ENCODE measurements at regions not wholly inside any gene's neighbourhood (a gene's known extent, or its start where the extent isn't known, plus 50 kb on each side); places are given as distances from the start of the nearest gene placed in this dataset.
A peak's percentile ranks its signal among the peaks of the same experiment; 100 is the strongest.

DNA sequence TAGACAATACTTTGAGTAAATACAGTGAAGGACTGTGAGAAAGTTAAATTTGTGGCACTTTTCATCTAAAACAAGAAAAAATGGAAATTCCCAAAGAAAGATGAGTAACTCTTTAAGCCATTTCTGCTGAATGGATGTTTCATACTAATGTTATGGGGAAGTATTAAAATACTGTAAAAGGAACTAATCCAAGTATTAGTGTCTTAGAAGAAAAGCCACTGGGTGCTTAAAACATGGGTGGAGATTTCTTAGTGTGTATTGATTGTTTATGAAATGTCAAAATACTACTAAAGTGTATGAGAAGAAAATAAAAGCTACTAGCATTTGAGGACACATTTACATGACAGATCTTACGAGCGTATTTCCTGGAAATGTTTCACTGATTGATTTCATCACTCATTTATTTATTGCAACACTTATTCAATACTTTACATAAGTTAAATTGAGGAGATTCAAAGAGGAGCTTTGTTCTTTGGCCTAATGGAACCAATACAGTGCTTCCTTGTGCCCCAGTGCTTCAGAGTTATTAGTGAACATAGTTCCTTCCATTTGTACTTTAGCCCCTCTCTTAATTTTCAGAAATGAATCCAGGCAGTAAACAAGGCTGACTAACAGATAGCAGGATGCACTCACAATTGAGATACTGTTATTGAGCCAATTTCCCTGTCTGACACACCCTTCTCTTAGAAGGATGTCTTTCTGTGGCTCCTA lies 155.5 kb upstream of the AHR start:
- Mint-ChIP-seq H3K4me1 (ENCODE audit: low read depth) (peaks cover 70% of the 10 kb centered on the region), H3K36me3 (ENCODE audit: low read depth) (no peaks in the 10 kb centered on the region), H3K9me3 (no peaks in the 10 kb centered on the region), H3K4me3 (peak overlapping the region; percentile 35), H3K27ac (peak overlapping the region; percentile 92), H3K27me3 (no peaks in the 10 kb centered on the region)
- DNase-seq: no peak

GRCh38 chr7:17144322-17144721 lies 154.1 kb upstream of the AHR start:
- Mint-ChIP-seq H3K4me1 (ENCODE audit: low read depth) (peaks cover 57% of the 10 kb centered on the region), H3K4me3 (peak overlapping the region; percentile 53)

GRCh38 chr7:17146621-17147020 lies 151.8 kb upstream of the AHR start:
- no peaks in the 10 kb centered on the region for H3K36me3 Mint-ChIP-seq (ENCODE audit: low read depth)
- H3K27ac Mint-ChIP-seq: no peak overlapping the region
- H3K4me3 Mint-ChIP-seq: no peak overlapping the region
- no peaks in the 10 kb centered on the region for H3K9me3 Mint-ChIP-seq
- no peaks in the 10 kb centered on the region for H3K27me3 Mint-ChIP-seq
- H3K4me1 Mint-ChIP-seq (ENCODE audit: low read depth): peaks cover 57% of the 10 kb centered on the region
- no peak for DNase-seq

More at GRCh38 chr7:17144322-17144721, 154.1 kb upstream of the AHR start:
- H3K36me3 Mint-ChIP-seq (ENCODE audit: low read depth): no peaks in the 10 kb centered on the region
- H3K27me3 Mint-ChIP-seq: no peaks in the 10 kb centered on the region
- H3K9me3 Mint-ChIP-seq: no peaks in the 10 kb centered on the region
- H3K27ac Mint-ChIP-seq: peak overlapping the region; percentile 92
- DNase-seq: peak; percentile 55

- H3K4me3 Mint-ChIP-seq: no peak overlapping the region
- no peak for DNase-seq
- H3K9me3 Mint-ChIP-seq: no peaks in the 10 kb centered on the region
- H3K4me1 Mint-ChIP-seq (ENCODE audit: low read depth): peaks cover 55% of the 10 kb centered on the region
- no peaks in the 10 kb centered on the region for H3K27me3 Mint-ChIP-seq
- no peaks in the 10 kb centered on the region for H3K36me3 Mint-ChIP-seq (ENCODE audit: low read depth)
- H3K27ac Mint-ChIP-seq: no peak overlapping the region
These were observed 151.0 kb upstream of the AHR start for GRCh38 chr7:17147409-17147808.

- Mint-ChIP-seq H3K36me3 (ENCODE audit: low read depth) (no peaks in the 10 kb centered on the region), H3K27me3 (no peaks in the 10 kb centered on the region), H3K9me3 (no peaks in the 10 kb centered on the region), H3K4me1 (ENCODE audit: low read depth) (peaks cover 51% of the 10 kb centered on the region), H3K4me3 (no peak overlapping the region), H3K27ac (peak overlapping the region; percentile 1)
- no peak for DNase-seq
These were observed 148.4 kb upstream of the AHR start for GRCh38 chr7:17150018-17150417.

DNA sequence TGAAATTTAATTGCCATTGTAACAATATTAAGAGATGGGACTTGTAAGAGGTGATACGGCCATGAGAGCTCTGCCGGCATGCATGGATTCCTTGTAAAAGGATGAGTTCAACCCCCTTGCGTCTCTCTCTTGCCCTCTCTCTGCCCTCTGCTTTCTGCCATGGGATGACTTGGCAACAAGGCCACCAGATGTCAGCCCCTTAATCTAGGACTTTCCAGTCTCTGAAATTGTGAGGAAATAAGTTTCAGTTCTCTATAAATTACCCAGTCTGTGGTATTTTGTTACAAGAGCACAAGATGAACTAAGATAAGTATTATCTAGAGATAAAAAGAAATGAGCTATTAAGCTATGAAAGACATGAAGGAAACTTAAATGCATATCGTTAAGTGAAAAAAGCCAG lies 145.7 kb upstream of the AHR start:
- Mint-ChIP-seq H3K9me3 (peaks cover 3% of the 10 kb centered on the region), H3K27me3 (no peaks in the 10 kb centered on the region), H3K4me1 (ENCODE audit: low read depth) (peaks cover 49% of the 10 kb centered on the region), H3K27ac (no peak overlapping the region), H3K36me3 (ENCODE audit: low read depth) (no peaks in the 10 kb centered on the region), H3K4me3 (no peak overlapping the region)
- DNase-seq: no peak

- peaks cover 58% of the 10 kb centered on the region for H3K4me1 Mint-ChIP-seq (ENCODE audit: low read depth)
- H3K27ac Mint-ChIP-seq: peak overlapping the region; percentile 83
- H3K9me3 Mint-ChIP-seq: peaks cover 3% of the 10 kb centered on the region
- no peak overlapping the region for H3K4me3 Mint-ChIP-seq
- no peaks in the 10 kb centered on the region for H3K36me3 Mint-ChIP-seq (ENCODE audit: low read depth)
- no peak for DNase-seq
- no peaks in the 10 kb centered on the region for H3K27me3 Mint-ChIP-seq
These were observed 144.9 kb upstream of the AHR start for GRCh38 chr7:17153536-17153935.

DNA sequence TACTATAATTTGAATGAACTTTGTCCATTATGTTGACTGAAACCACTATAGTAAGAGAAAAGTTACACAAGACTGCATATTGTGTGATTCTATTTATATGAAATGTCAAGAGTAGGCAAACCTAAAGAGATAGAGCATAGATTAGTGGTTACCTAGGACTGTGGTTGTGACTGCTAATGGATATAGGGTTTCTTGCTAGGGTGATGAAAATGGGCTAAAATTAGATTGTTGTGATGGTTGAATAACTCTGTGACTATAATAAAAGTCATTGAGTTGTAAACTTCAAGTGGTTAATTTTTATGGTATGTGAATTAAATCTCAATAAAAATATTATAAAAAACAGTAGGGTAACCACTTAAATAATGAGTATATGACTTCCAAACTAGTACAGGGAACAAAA lies 142.9 kb upstream of the AHR start:
- Mint-ChIP-seq H3K4me1 (ENCODE audit: low read depth) (peaks cover 64% of the 10 kb centered on the region), H3K4me3 (no peak overlapping the region), H3K27ac (no peak overlapping the region), H3K36me3 (ENCODE audit: low read depth) (no peaks in the 10 kb centered on the region), H3K9me3 (peaks cover 3% of the 10 kb centered on the region), H3K27me3 (no peaks in the 10 kb centered on the region)
- no peak for DNase-seq

DNA sequence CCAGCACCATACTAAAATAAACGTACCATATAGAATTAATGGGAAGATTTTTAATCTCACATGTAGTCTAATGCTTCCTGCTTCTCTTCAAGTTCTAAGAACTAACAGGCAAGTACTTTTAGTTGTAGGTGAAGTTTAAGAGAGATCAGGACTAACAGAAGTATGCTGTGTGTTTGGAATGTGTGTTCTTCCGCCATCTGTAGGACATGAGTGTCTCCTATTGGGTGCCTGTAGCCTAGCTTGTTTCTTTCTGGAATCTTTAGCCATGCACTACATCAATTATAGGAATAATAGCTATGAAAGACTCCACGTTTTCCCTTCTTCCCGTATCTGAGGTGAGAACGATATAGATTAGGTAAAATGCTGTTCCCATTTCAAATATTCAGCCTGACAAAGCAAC lies 140.2 kb upstream of the AHR start:
- H3K4me3 Mint-ChIP-seq: no peak overlapping the region
- H3K4me1 Mint-ChIP-seq (ENCODE audit: low read depth): peaks cover 68% of the 10 kb centered on the region
- peaks cover 19% of the 10 kb centered on the region for H3K9me3 Mint-ChIP-seq
- H3K27me3 Mint-ChIP-seq: no peaks in the 10 kb centered on the region
- H3K27ac Mint-ChIP-seq: no peak overlapping the region
- peaks cover 8% of the 10 kb centered on the region for H3K36me3 Mint-ChIP-seq (ENCODE audit: low read depth)
- DNase-seq: no peak

DNA sequence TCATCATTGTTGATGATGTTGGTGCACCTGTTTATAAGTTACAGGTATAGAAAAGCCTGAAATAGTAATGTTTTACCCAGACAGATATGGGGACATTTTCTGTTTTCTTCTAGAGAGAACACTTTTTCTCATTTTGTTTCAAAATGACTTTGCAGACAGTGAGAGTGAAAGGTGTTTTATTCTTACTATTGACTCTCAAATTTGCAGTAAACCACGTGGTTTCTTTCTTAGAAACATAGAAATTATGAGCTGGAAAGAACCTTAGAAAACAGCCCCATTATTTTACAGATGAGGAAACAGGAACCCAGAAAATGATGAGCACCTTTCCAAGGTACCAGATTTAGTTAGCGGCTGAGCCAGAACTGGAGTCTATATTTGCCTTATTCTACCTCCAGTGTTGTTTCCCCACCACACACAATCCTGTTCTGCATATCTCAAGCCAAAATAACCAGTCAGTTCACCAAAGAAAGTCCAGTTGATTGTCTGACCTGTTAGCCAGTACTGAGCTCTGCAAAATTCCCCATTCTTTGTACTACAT lies 138.9 kb upstream of the AHR start:
- no peaks in the 10 kb centered on the region for H3K27me3 Mint-ChIP-seq
- peak overlapping the region; percentile 93 for H3K27ac Mint-ChIP-seq
- peak overlapping the region; percentile 20 for H3K4me3 Mint-ChIP-seq

GRCh38 chr7:17166824-17167379 lies 131.6 kb upstream of the AHR start:
- Mint-ChIP-seq H3K27ac (peak overlapping the region; percentile 76), H3K9me3 (peaks cover 8% of the 10 kb centered on the region), H3K4me3 (no peak overlapping the region), H3K27me3 (no peaks in the 10 kb centered on the region), H3K4me1 (ENCODE audit: low read depth) (peaks cover 37% of the 10 kb centered on the region), H3K36me3 (ENCODE audit: low read depth) (peaks cover 3% of the 10 kb centered on the region)
- DNase-seq: no peak

More for the DNA sequence above, 138.9 kb upstream of the AHR start:
- Mint-ChIP-seq H3K4me1 (ENCODE audit: low read depth) (peaks cover 57% of the 10 kb centered on the region), H3K9me3 (peaks cover 19% of the 10 kb centered on the region), H3K36me3 (ENCODE audit: low read depth) (peaks cover 8% of the 10 kb centered on the region)
- no peak for DNase-seq

DNA sequence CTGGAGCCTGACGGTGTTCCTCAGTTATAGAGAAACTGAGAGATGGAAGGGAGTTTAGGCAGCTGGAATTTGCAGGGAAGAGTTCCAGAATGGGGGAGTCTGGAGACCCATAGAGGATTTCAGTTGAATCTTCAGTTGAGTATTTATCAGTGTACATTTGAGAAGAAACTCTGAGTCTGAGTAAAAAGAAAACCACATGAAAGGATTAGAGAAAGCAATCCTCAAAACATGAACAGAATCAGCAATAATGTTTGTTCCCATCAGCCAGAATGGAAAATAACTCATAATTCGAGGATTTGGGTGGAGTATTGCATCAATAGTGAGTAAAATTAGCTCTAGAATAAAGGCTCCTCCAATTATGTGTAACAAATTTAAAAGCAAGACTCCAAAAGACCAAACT lies 130.0 kb upstream of the AHR start:
- Mint-ChIP-seq H3K4me1 (ENCODE audit: low read depth) (peaks cover 28% of the 10 kb centered on the region), H3K27me3 (no peaks in the 10 kb centered on the region), H3K4me3 (no peak overlapping the region), H3K9me3 (no peaks in the 10 kb centered on the region), H3K36me3 (ENCODE audit: low read depth) (no peaks in the 10 kb centered on the region), H3K27ac (peak overlapping the region; percentile 46)
- no peak for DNase-seq

- Mint-ChIP-seq H3K27ac (no peak overlapping the region), H3K4me3 (no peak overlapping the region), H3K27me3 (no peaks in the 10 kb centered on the region), H3K4me1 (ENCODE audit: low read depth) (peaks cover 28% of the 10 kb centered on the region), H3K9me3 (no peaks in the 10 kb centered on the region), H3K36me3 (ENCODE audit: low read depth) (no peaks in the 10 kb centered on the region)
- no peak for DNase-seq
These were observed 127.0 kb upstream of the AHR start for GRCh38 chr7:17171427-17171826.

DNA sequence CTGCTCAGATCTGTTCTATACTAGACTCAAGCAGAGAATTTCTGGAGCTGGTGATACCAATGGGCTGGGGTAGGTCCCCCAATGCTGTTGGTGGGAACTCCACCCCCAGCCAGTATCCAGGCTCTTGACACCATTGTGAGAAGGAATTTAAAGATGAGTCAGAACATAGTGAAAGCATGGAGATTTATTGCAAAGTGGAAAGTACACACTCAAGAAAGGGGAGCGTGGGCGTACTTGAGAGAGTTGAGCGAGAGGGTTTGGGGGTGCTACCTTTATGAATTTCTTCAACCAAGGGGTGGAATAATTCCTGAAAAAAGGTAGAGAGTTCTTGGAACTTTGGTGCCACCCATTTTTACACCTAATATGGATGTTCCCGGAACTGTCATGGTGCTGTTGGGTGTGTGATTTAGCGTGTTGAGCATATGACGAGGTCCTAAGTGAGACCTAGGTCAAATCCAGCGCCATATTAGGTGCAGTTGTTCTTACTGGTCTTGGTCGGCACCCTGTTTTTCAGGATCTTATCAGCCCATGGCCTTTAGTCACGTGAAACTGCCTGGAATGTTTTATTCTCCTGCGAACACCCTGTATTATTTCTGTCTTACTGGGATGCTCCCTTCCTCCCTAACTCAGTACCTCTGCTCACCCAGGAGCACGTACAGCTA lies 122.0 kb upstream of the AHR start:
- DNase-seq: no peak
- H3K4me3 Mint-ChIP-seq: no peak overlapping the region
- no peaks in the 10 kb centered on the region for H3K27me3 Mint-ChIP-seq
- H3K9me3 Mint-ChIP-seq: no peaks in the 10 kb centered on the region
- H3K4me1 Mint-ChIP-seq (ENCODE audit: low read depth): peaks cover 10% of the 10 kb centered on the region
- no peaks in the 10 kb centered on the region for H3K36me3 Mint-ChIP-seq (ENCODE audit: low read depth)
- no peak overlapping the region for H3K27ac Mint-ChIP-seq

- DNase-seq: no peak
- Mint-ChIP-seq H3K27ac (no peak overlapping the region), H3K4me3 (no peak overlapping the region), H3K36me3 (ENCODE audit: low read depth) (no peaks in the 10 kb centered on the region), H3K4me1 (ENCODE audit: low read depth) (peaks cover 10% of the 10 kb centered on the region), H3K27me3 (no peaks in the 10 kb centered on the region), H3K9me3 (no peaks in the 10 kb centered on the region)
These were observed 119.9 kb upstream of the AHR start for GRCh38 chr7:17178545-17178944.

Measured in activated T-cell treated with anti-CD3 and anti-CD28 coated beads, Interleukin-2, amount 50 U/mL, for 24 hours (primary cell).